Ishikawa (cell line): ENCODE measurements at regions not wholly inside any gene's neighbourhood (a gene's known extent, or its start where the extent isn't known, plus 50 kb on each side); places are given as distances from the start of the nearest gene placed in this dataset.

Source experiments
- CEBPB ChIP-seq: IDR thresholded peaks from 2 replicates; pipeline ENCODE4 v1.6.1; 2012
- CREB1 ChIP-seq: IDR thresholded peaks from 2 replicates; pipeline ENCODE4 v1.6.1; 2012; ENCODE audit warnings: low read depth
- EGR1 ChIP-seq: IDR thresholded peaks from 2 replicates; pipeline ENCODE4 v1.6.1; 2012
- EP300 ChIP-seq: IDR thresholded peaks from 2 replicates; pipeline ENCODE4 v1.6.1; 2012; ENCODE audit warnings: borderline replicate concordance
- FOXM1 ChIP-seq: IDR thresholded peaks from 2 replicates; pipeline ENCODE4 v1.6.1; 2012; ENCODE audit warnings: low read depth, borderline replicate concordance
- NFIC ChIP-seq: IDR thresholded peaks from 2 replicates; pipeline ENCODE4 v1.6.1; 2012
- RAD21 ChIP-seq: IDR thresholded peaks from 2 replicates; pipeline ENCODE4 v1.6.1; 2012; ENCODE audit warnings: low read depth
- TAF1 ChIP-seq: IDR thresholded peaks from 2 replicates; pipeline ENCODE4 v1.6.1; 2012; ENCODE audit warnings: low read depth, mild to moderate bottlenecking
- TCF12 ChIP-seq: IDR thresholded peaks from 2 replicates; pipeline ENCODE4 v1.6.1; 2012; ENCODE audit warnings: low read depth
- TEAD4 ChIP-seq: IDR thresholded peaks from 2 replicates; pipeline ENCODE4 v1.6.1; 2012
- YY1 ChIP-seq: IDR thresholded peaks from 2 replicates; pipeline ENCODE4 v1.6.1; 2012; ENCODE audit warnings: low read depth
- ZBTB7A ChIP-seq: IDR thresholded peaks from 2 replicates; pipeline ENCODE4 v1.6.1; 2012; ENCODE audit warnings: low read depth
- TF ChIP-seq, protein P1 (sequence below): IDR thresholded peaks from 2 replicates; pipeline ENCODE4 v1.6.1; 2012; ENCODE audit warnings: low read depth, mild to moderate bottlenecking
- TF ChIP-seq, protein P2 (sequence below): IDR thresholded peaks from 2 replicates; pipeline ENCODE4 v1.6.1; 2012
- TF ChIP-seq, protein P3 (sequence below): IDR thresholded peaks from 2 replicates; pipeline ENCODE4 v1.6.1; 2012

DNA sequence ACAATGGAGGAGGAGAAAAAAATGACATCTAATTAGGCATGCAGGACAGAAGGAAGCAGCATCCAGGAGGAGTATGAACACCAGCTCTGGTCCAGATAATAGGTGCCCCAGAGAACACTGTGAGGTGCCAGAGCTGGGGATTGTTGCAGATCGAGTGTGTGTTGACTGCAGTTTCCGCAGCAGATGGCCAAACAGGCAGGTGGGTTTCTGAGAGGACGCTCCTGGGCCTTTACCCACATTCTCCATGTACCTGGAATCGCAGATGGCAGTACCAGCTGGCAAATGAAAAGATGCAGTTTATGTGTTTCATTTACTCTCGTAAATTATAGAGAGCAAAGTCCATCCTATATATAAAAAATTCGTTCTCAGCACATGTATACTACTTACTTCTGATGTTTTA lies 182.2 kb upstream of the ISL1 start:
- no peak for TF ChIP-seq TEAD4
- TF ChIP-seq, protein P1, sequence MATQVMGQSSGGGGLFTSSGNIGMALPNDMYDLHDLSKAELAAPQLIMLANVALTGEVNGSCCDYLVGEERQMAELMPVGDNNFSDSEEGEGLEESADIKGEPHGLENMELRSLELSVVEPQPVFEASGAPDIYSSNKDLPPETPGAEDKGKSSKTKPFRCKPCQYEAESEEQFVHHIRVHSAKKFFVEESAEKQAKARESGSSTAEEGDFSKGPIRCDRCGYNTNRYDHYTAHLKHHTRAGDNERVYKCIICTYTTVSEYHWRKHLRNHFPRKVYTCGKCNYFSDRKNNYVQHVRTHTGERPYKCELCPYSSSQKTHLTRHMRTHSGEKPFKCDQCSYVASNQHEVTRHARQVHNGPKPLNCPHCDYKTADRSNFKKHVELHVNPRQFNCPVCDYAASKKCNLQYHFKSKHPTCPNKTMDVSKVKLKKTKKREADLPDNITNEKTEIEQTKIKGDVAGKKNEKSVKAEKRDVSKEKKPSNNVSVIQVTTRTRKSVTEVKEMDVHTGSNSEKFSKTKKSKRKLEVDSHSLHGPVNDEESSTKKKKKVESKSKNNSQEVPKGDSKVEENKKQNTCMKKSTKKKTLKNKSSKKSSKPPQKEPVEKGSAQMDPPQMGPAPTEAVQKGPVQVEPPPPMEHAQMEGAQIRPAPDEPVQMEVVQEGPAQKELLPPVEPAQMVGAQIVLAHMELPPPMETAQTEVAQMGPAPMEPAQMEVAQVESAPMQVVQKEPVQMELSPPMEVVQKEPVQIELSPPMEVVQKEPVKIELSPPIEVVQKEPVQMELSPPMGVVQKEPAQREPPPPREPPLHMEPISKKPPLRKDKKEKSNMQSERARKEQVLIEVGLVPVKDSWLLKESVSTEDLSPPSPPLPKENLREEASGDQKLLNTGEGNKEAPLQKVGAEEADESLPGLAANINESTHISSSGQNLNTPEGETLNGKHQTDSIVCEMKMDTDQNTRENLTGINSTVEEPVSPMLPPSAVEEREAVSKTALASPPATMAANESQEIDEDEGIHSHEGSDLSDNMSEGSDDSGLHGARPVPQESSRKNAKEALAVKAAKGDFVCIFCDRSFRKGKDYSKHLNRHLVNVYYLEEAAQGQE: no peak
- TF ChIP-seq, protein P2, sequence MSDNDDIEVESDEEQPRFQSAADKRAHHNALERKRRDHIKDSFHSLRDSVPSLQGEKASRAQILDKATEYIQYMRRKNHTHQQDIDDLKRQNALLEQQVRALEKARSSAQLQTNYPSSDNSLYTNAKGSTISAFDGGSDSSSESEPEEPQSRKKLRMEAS: no peak
- no peak for TF ChIP-seq FOXM1
- TF ChIP-seq, protein P3, sequence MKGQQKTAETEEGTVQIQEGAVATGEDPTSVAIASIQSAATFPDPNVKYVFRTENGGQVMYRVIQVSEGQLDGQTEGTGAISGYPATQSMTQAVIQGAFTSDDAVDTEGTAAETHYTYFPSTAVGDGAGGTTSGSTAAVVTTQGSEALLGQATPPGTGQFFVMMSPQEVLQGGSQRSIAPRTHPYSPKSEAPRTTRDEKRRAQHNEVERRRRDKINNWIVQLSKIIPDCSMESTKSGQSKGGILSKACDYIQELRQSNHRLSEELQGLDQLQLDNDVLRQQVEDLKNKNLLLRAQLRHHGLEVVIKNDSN: no peak
- TF ChIP-seq RAD21: no peak
- no peak for TF ChIP-seq EGR1
- no peak for TF ChIP-seq EP300
- no peak for TF ChIP-seq NFIC
- TF ChIP-seq CEBPB: no peak
- TF ChIP-seq ZBTB7A: no peak
- TF ChIP-seq TCF12: no peak
- TF ChIP-seq YY1: no peak
- TF ChIP-seq CREB1: no peak
- TF ChIP-seq TAF1: no peak

DNA sequence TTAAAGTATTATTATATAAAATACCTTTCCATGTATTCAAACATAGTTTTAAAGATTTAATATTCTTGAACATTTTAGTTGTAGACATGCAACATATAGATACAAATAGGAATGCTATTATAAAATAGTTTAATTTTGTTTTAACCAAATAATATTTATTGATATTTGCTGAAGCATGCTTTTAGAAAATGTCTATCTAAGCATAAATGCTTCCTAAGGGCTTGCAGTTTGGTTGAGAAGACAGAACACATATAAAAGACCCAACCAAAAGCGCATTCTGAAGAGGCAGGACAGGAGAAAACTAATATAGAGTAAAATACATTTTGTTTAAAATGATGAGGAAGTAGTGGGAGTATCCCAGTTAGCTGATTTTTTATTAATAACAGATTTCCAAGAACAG lies 181.5 kb upstream of the ISL1 start:
- TF ChIP-seq ZBTB7A (no peak), NFIC (no peak), FOXM1 (no peak), CEBPB (no peak), YY1 (no peak), TCF12 (no peak), EGR1 (no peak), RAD21 (no peak)
- TF ChIP-seq, protein P1: no peak
- TF ChIP-seq, protein P2: no peak

DNA sequence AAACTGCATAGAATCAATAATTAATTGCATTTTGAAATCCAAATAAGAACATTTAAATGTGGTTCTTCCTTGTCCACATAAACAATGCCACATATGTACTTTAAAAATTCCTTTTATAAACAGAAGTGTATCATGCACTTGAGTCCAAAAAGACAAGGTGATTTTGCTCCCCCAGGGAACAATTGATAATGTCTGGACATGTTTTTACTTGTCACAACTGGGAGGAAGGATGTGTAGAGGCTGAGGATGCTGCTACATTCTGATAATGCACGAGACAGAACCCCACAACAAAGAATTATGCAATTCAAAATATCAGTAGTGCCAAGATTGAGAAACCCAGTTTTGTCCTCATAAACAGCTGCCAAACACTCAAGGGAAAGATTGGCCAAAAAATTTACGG lies 181.1 kb upstream of the ISL1 start:
- no peak for TF ChIP-seq ZBTB7A
- TF ChIP-seq EGR1: no peak
- no peak for TF ChIP-seq YY1
- TF ChIP-seq FOXM1: no peak
- TF ChIP-seq TAF1: no peak
- no peak for TF ChIP-seq TEAD4

DNA sequence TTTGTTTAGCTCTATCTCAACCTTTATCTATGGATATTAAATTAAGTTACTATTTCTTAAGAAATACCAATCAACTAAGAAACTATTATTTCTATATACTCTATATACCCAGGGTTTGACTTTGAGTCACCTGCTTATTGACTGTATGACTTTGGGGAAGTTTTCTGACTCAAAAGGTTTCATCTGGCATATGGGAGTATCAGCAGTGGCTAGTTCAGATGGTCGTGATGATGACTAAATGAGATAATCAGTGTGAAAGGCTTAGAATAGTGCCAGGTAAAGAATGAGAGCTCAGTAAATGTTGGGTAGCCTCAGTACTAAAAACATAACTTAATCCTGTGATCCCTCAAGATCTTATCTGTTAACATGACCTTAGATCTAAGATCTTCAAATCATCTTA lies 179.7 kb upstream of the ISL1 start:
- TF ChIP-seq CEBPB: no peak
- no peak for TF ChIP-seq EP300
- no peak for TF ChIP-seq CREB1
- TF ChIP-seq, protein P2: no peak
- TF ChIP-seq YY1: no peak
- no peak for TF ChIP-seq TEAD4
- TF ChIP-seq FOXM1: no peak
- no peak for TF ChIP-seq EGR1
- no peak for TF ChIP-seq TCF12
- TF ChIP-seq, protein P1: no peak
- TF ChIP-seq, protein P3: no peak
- TF ChIP-seq ZBTB7A: no peak
- no peak for TF ChIP-seq TAF1
- TF ChIP-seq NFIC: no peak
- TF ChIP-seq RAD21: no peak

DNA sequence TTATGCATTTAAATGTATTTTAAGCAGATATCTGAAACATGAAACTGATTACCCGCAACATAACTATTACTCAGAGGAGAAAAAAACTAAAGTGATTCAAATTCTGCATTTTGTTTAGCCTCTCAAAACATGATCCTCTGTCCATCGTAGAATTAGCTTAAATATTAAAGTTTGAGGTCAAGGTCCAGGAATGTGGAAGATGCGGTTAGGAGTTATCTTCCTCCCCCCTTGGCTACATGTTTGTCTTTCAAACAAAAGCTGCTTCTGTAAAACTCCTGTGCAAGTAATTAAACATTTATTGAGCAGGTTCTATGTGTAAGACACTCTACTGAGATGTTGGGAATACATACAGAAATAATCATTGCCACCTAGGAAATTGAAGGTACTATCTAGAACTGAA lies 175.0 kb upstream of the ISL1 start:
- no peak for TF ChIP-seq EP300
- TF ChIP-seq CEBPB: no peak
- TF ChIP-seq TAF1: no peak
- TF ChIP-seq ZBTB7A: no peak
- TF ChIP-seq YY1: no peak
- TF ChIP-seq, protein P1: no peak
- TF ChIP-seq TEAD4: no peak
- TF ChIP-seq, protein P2: no peak
- TF ChIP-seq, protein P3: no peak
